CD4-positive, alpha-beta T cell treated with Interleukin-4 for 4 hours (primary cell): ENCODE measurements at regions not wholly inside any gene's neighbourhood (a gene's known extent, or its start where the extent isn't known, plus 50 kb on each side); places are given as distances from the start of the nearest gene placed in this dataset.

Source experiments
- DNase-seq: peaks from one replicate; pipeline ENCODE4 v3.0.0-alpha.2; 2020

GRCh38 chr13:104198801-104199200 is 1132.6 kb upstream of the SLC10A2 start:
- no peak for DNase-seq

GRCh38 chr13:104196611-104197010 is 1130.4 kb upstream of the SLC10A2 start:
- DNase-seq, result no peak

- DNase-seq, result no peak
These were observed 1115.5 kb upstream of the SLC10A2 start for GRCh38 chr13:104181526-104182231.

GRCh38 chr13:104170980-104171555 is 1104.9 kb upstream of the SLC10A2 start:
- no peak for DNase-seq

GRCh38 chr13:104163866-104164630 is 1097.8 kb upstream of the SLC10A2 start:
- no peak for DNase-seq

- no peak for DNase-seq
These were observed 1094.3 kb upstream of the SLC10A2 start for GRCh38 chr13:104160536-104160935.

- DNase-seq, result no peak
These were observed 1077.7 kb upstream of the SLC10A2 start for GRCh38 chr13:104143760-104144416.

GRCh38 chr13:104140552-104140951 is 1074.3 kb upstream of the SLC10A2 start:
- no peak for DNase-seq

GRCh38 chr13:104137416-104137815 is 1071.2 kb upstream of the SLC10A2 start:
- no peak for DNase-seq

- DNase-seq, result no peak
These were observed 1066.6 kb upstream of the SLC10A2 start for GRCh38 chr13:104132849-104133248.

- no peak for DNase-seq
These were observed 1047.9 kb upstream of the SLC10A2 start for GRCh38 chr13:104114101-104114500.

GRCh38 chr13:104111031-104111430 is 1044.8 kb upstream of the SLC10A2 start:
- DNase-seq, result no peak

- no peak for DNase-seq
These were observed 1040.6 kb upstream of the SLC10A2 start for GRCh38 chr13:104106705-104107393.

- DNase-seq, result no peak
These were observed 1039.5 kb upstream of the SLC10A2 start for GRCh38 chr13:104105418-104106355.

GRCh38 chr13:104099750-104100149 is 1033.5 kb upstream of the SLC10A2 start:
- no peak for DNase-seq

- DNase-seq, result no peak
These were observed 1032.2 kb upstream of the SLC10A2 start for GRCh38 chr13:104098421-104098820.

- DNase-seq, result no peak
These were observed 1020.5 kb upstream of the SLC10A2 start for GRCh38 chr13:104086759-104087158.

- no peak for DNase-seq
These were observed 1020.0 kb upstream of the SLC10A2 start for GRCh38 chr13:104086210-104086609.

- no peak for DNase-seq
These were observed 1019.4 kb upstream of the SLC10A2 start for GRCh38 chr13:104085611-104086010.

GRCh38 chr13:104074326-104074725 is 1008.1 kb upstream of the SLC10A2 start:
- no peak for DNase-seq

- no peak for DNase-seq
These were observed 1005.6 kb upstream of the SLC10A2 start for GRCh38 chr13:104071806-104072205.

GRCh38 chr13:104065328-104065727 is 999.1 kb upstream of the SLC10A2 start:
- no peak for DNase-seq
